Loucy (cell line): ENCODE measurements at regions not wholly inside any gene's neighbourhood (a gene's known extent, or its start where the extent isn't known, plus 50 kb on each side); places are given as distances from the start of the nearest gene placed in this dataset.

Experiments
- H2AFZ ChIP-seq: fragments of 200-600 bp; sonication (generic); 2 replicates; pipeline ENCODE4 v1.6.0; 2016; ENCODE audit warnings: antibody characterized with exemption, mild to moderate bottlenecking, low read length, moderate library complexity
- H3F3A ChIP-seq: fragments of 200-600 bp; 2 replicates; pipeline ENCODE4 v1.6.0; 2016; ENCODE audit warnings: antibody characterized with exemption, low read depth, mild to moderate bottlenecking
- H3K27me3 ChIP-seq: fragments of 200-600 bp; sonication (generic); 2 replicates; pipeline ENCODE4 v1.6.1; 2014; ENCODE audit warnings: low read length, mild to moderate bottlenecking; ENCODE audit not compliant: insufficient read depth, poor library complexity, severe bottlenecking
- H3K36me3 ChIP-seq: fragments of 200-600 bp; sonication (generic); 2 replicates; pipeline ENCODE4 v1.6.1; 2016; ENCODE audit warnings: low read length; ENCODE audit not compliant: insufficient read depth
- H3K4me1 ChIP-seq: fragments of 200-600 bp; sonication (generic); 2 replicates; pipeline ENCODE4 v1.5.1; 2014; ENCODE audit warnings: low read length, mild to moderate bottlenecking; ENCODE audit not compliant: insufficient read depth, poor library complexity, severe bottlenecking
- H3K4me2 ChIP-seq: fragments of 200-600 bp; sonication (generic); 2 replicates; pipeline ENCODE4 v1.6.0; 2014; ENCODE audit warnings: antibody characterized with exemption, low read length, low read depth, mild to moderate bottlenecking; ENCODE audit not compliant: poor library complexity, severe bottlenecking
- H3K4me3 ChIP-seq: fragments of 200-600 bp; sonication (generic); 2 replicates; pipeline ENCODE4 v1.5.1; 2014; ENCODE audit warnings: low read length, mild to moderate bottlenecking, mixed read lengths; ENCODE audit not compliant: poor library complexity, severe bottlenecking
- H3K79me2 ChIP-seq: fragments of 200-600 bp; sonication (generic); 2 replicates; pipeline ENCODE4 v1.6.1; 2014; ENCODE audit warnings: low read length; ENCODE audit not compliant: insufficient read depth
- H3K9ac ChIP-seq: fragments of 200-600 bp; sonication (generic); 2 replicates; pipeline ENCODE4 v1.6.0; 2014; ENCODE audit warnings: mild to moderate bottlenecking, low read depth, low read length, moderate library complexity; ENCODE audit not compliant: poor library complexity, severe bottlenecking
- H3K9me2 ChIP-seq: fragments of 200-600 bp; sonication (generic); replicated peaks from 2 replicates; pipeline ENCODE4 v1.6.1; 2016; ENCODE audit warnings: low read depth, low read length, mixed read lengths
- H3K9me3 ChIP-seq: fragments of 200-600 bp; sonication (generic); 2 replicates; pipeline ENCODE4 v1.6.1; 2014; ENCODE audit warnings: mild to moderate bottlenecking, antibody characterized with exemption, low read length, low read depth; ENCODE audit not compliant: insufficient read depth
- H4K20me1 ChIP-seq: fragments of 200-600 bp; sonication (generic); 2 replicates; pipeline ENCODE4 v1.6.0; 2014; ENCODE audit warnings: antibody characterized with exemption, low read length, mild to moderate bottlenecking; ENCODE audit not compliant: insufficient read depth, poor library complexity, severe bottlenecking
- CTCF ChIP-seq: fragments of 200-600 bp; sonication (generic); conservative IDR thresholded peaks from 2 replicates; pipeline ENCODE4 v1.5.1; 2014; ENCODE audit warnings: mild to moderate bottlenecking, antibody characterized with exemption, low read length
- EZH2phosphoT487 ChIP-seq: fragments of 200-600 bp; IDR thresholded peaks from 2 replicates; pipeline ENCODE4 v1.6.1; 2018; ENCODE audit warnings: antibody characterized with exemption, mild to moderate bottlenecking, moderate library complexity, borderline replicate concordance

DNA sequence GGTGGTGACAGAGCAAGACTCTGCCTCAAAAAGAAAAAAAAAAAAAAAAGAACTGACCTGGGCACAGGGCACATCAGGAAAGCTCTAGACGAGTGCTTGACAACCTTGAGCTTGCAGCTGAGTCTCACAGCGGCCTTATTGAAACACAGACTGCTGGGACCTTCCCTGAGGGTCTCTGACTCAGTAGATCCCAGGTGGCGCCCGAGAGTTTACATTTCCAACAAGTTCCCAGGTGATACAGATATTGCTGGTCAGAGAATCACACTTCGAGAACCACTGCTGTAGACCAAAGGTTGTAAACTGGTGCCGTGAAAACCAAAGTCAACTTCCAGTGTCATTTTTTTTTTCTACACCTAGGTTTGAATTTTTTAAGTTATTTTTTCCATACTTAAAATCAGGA, 573.2 kb upstream of the MDFIC2 start:
- Histone ChIP-seq H3K9me3 (no peaks in the 10 kb centered on the region), H3K4me2 (no peak overlapping the region), H3K4me1 (no peaks in the 10 kb centered on the region), H3K4me3 (no peak overlapping the region), H3K79me2 (no peaks in the 10 kb centered on the region), H2AFZ (no peak overlapping the region), H3K27me3 (no peaks in the 10 kb centered on the region), H3K9me2 (no peaks in the 10 kb centered on the region), H3F3A (no peaks in the 10 kb centered on the region), H4K20me1 (no peaks in the 10 kb centered on the region), H3K36me3 (no peaks in the 10 kb centered on the region), H3K9ac (no peak overlapping the region)
- TF ChIP-seq EZH2phosphoT487 = no peak
- no peak for TF ChIP-seq CTCF

DNA sequence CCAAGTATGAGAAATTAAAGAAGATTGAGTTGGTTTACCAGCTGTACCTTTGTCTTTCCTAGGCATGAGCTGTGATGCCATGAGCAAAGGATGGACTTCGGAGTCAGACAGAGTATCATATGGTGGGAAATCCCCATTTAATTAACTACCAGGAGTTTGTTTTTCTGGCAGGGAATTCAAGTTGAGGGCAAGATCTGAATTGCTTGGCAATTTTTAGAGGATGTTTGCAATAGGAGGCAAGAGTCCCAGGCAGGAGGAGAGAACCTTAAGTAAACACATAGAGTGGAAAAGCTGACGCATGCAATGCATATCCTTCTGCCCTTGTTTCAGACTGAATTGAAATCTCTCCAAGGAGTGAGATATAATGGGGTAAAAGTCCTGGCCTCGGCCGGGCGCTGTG, 569.7 kb upstream of the MDFIC2 start:
- no peaks in the 10 kb centered on the region for H3K9me2 ChIP-seq
- TF ChIP-seq CTCF = no peak
- TF ChIP-seq EZH2phosphoT487 = no peak
- no peaks in the 10 kb centered on the region for H3K27me3 ChIP-seq
- H4K20me1 ChIP-seq = no peaks in the 10 kb centered on the region
- H3K4me1 ChIP-seq = no peaks in the 10 kb centered on the region
- H3K4me2 ChIP-seq = no peak overlapping the region
- H3K79me2 ChIP-seq = no peaks in the 10 kb centered on the region
- no peak overlapping the region for H3K4me3 ChIP-seq
- H3K9me3 ChIP-seq = no peaks in the 10 kb centered on the region
- no peak overlapping the region for H3K9ac ChIP-seq
- no peaks in the 10 kb centered on the region for H3K36me3 ChIP-seq
- no peaks in the 10 kb centered on the region for H3F3A ChIP-seq
- H2AFZ ChIP-seq = no peak overlapping the region

GRCh38 chr3:70880421-70880820, 568.0 kb upstream of the MDFIC2 start:
- Histone ChIP-seq H3K4me1 (no peaks in the 10 kb centered on the region), H3K4me3 (no peak overlapping the region), H3K9me2 (no peaks in the 10 kb centered on the region), H3K9ac (no peak overlapping the region), H3K4me2 (no peak overlapping the region), H3K9me3 (no peaks in the 10 kb centered on the region), H3K79me2 (no peaks in the 10 kb centered on the region), H4K20me1 (no peaks in the 10 kb centered on the region), H3K36me3 (no peaks in the 10 kb centered on the region), H3F3A (no peaks in the 10 kb centered on the region), H3K27me3 (no peaks in the 10 kb centered on the region), H2AFZ (no peak overlapping the region)
- TF ChIP-seq EZH2phosphoT487 (no peak), CTCF (no peak)
